ENCODE measurements at regions not wholly inside any gene's neighbourhood (a gene's known extent, or its start where the extent isn't known, plus 50 kb on each side); places are given as distances from the start of the nearest gene placed in this dataset.

- no peak for DNase-seq (ENCODE audit: low read depth in 1 of 2, low spot score in 1 of 2)
- Histone ChIP-seq H3K36me3 (no peaks in the 10 kb centered on the region), H3K27me3 (no peaks in the 10 kb centered on the region), H3K4me1 (ENCODE audit: low read depth) (no peaks in the 10 kb centered on the region), H3K27ac (no peak overlapping the region), H3K9me3 (ENCODE audit: low read depth) (no peaks in the 10 kb centered on the region), H3K4me3 (no peak overlapping the region)
- TF ChIP-seq CTCF (IDR thresholded peaks at IDR 0.05; ENCODE audit: low read depth, low read length), result no peak
Observed at GRCh38 chr5:74123929-74124328, 497.9 kb downstream of the ARHGEF28 start.

- H3K9me3 ChIP-seq (ENCODE audit: low read depth), result no peaks in the 10 kb centered on the region
- H3K27me3 ChIP-seq, result no peaks in the 10 kb centered on the region
- no peaks in the 10 kb centered on the region for H3K4me1 ChIP-seq (ENCODE audit: low read depth)
- TF ChIP-seq CTCF (IDR thresholded peaks at IDR 0.05; ENCODE audit: low read depth, low read length), result no peak
- no peak overlapping the region for H3K27ac ChIP-seq
- no peaks in the 10 kb centered on the region for H3K36me3 ChIP-seq
- no peak overlapping the region for H3K4me3 ChIP-seq
- DNase-seq (ENCODE audit: low read depth in 1 of 2, low spot score in 1 of 2), result no peak
Observed at GRCh38 chr5:74122979-74123590, 497.1 kb downstream of the ARHGEF28 start.

DNA sequence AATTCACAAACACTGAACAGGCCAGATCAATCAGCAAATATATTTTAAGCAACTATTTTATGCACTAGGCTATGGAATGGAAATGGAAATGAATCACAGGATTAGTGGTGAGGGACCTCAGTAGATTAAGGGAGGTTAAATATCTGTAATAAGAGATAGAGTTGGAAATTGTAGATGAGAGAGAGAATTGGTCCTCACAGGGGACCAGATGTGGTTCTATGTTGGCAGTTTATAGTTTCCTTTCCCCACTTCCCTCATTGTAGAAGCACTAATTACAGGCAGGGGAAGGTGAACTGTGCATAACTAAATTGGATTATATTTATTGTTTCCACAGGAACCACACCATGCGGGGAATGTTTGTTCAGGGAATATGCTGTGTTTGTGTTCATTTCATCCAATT, 496.2 kb downstream of the ARHGEF28 start:
- Histone ChIP-seq H3K27ac (no peak overlapping the region), H3K4me3 (no peak overlapping the region), H3K27me3 (no peaks in the 10 kb centered on the region), H3K4me1 (ENCODE audit: low read depth) (no peaks in the 10 kb centered on the region), H3K9me3 (ENCODE audit: low read depth) (no peaks in the 10 kb centered on the region), H3K36me3 (no peaks in the 10 kb centered on the region)
- no peak for DNase-seq (ENCODE audit: low read depth in 1 of 2, low spot score in 1 of 2)
- TF ChIP-seq CTCF (IDR thresholded peaks at IDR 0.05; ENCODE audit: low read depth, low read length), result no peak

- H3K9me3 ChIP-seq (ENCODE audit: low read depth), result no peaks in the 10 kb centered on the region
- DNase-seq (ENCODE audit: low read depth in 1 of 2, low spot score in 1 of 2), result no peak
- H3K4me3 ChIP-seq, result no peak overlapping the region
- H3K27ac ChIP-seq, result no peak overlapping the region
- no peaks in the 10 kb centered on the region for H3K4me1 ChIP-seq (ENCODE audit: low read depth)
- H3K36me3 ChIP-seq, result no peaks in the 10 kb centered on the region
- TF ChIP-seq CTCF (IDR thresholded peaks at IDR 0.05; ENCODE audit: low read depth, low read length), result no peak
- H3K27me3 ChIP-seq, result no peaks in the 10 kb centered on the region
Observed at GRCh38 chr5:74120585-74120984, 494.6 kb downstream of the ARHGEF28 start.

DNA sequence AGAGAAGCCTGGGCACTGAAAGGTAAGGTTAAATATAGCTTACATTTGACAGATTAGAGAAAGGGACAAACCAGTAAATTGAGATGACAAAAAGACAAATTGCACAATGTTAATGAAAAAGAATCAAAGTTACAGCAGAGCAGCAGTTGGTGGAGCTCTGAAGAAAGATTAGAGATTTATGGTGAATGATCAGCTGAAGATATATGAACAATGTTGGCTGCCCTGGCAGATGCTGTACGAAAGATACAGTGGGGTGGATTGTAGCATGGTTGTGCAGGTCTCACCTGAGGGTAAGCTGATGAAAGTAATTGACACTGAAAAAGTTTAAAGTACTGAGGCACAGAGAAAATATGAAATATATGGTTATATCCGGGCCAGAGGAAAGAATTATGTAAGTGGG, 492.1 kb downstream of the ARHGEF28 start:
- TF ChIP-seq CTCF (IDR thresholded peaks at IDR 0.05; ENCODE audit: low read depth, low read length), result no peak
- Histone ChIP-seq H3K27ac (no peak overlapping the region), H3K27me3 (no peaks in the 10 kb centered on the region), H3K9me3 (ENCODE audit: low read depth) (no peaks in the 10 kb centered on the region), H3K4me3 (no peak overlapping the region), H3K36me3 (no peaks in the 10 kb centered on the region), H3K4me1 (ENCODE audit: low read depth) (no peaks in the 10 kb centered on the region)
- no peak for DNase-seq (ENCODE audit: low read depth in 1 of 2, low spot score in 1 of 2)

- peaks cover 4% of the 10 kb centered on the region for H3K4me1 ChIP-seq (ENCODE audit: low read depth)
- no peak for TF ChIP-seq CTCF (IDR thresholded peaks at IDR 0.05; ENCODE audit: low read depth, low read length)
- no peak for DNase-seq (ENCODE audit: low read depth in 1 of 2, low spot score in 1 of 2)
Observed at GRCh38 chr5:74116984-74117383, 491.0 kb downstream of the ARHGEF28 start.

More at GRCh38 chr5:74116984-74117383, 491.0 kb downstream of the ARHGEF28 start:
- Histone ChIP-seq H3K27me3 (no peaks in the 10 kb centered on the region), H3K27ac (no peak overlapping the region), H3K4me3 (no peak overlapping the region), H3K36me3 (no peaks in the 10 kb centered on the region), H3K9me3 (ENCODE audit: low read depth) (no peaks in the 10 kb centered on the region)

All from cardiac muscle cell (in vitro differentiated cells and primary cell).